ENCODE measurements at regions not wholly inside any gene's neighbourhood (a gene's known extent, or its start where the extent isn't known, plus 50 kb on each side); places are given as distances from the start of the nearest gene placed in this dataset.

GRCh38 chr14:26026384-26026783 lies 571.4 kb downstream of the NOVA1 start:
- Histone ChIP-seq H3K9me3 (ENCODE audit: control insufficient read depth, low read length) (no peaks in the 10 kb centered on the region), H3K27me3 (ENCODE audit: control insufficient read depth, insufficient read depth, low read length, poor library complexity, severe bottlenecking) (no peaks in the 10 kb centered on the region), H3K27ac (ENCODE audit: insufficient read depth, low read depth, low read length, poor library complexity, severe bottlenecking) (no peak overlapping the region), H3K4me1 (ENCODE audit: control insufficient read depth, insufficient read depth, low read length) (peaks cover 4% of the 10 kb centered on the region), H3K36me3 (ENCODE audit: control insufficient read depth, insufficient read depth, low read length) (no peaks in the 10 kb centered on the region), H3K4me3 (ENCODE audit: insufficient read depth, low read depth, low read length) (no peak overlapping the region)
- WGBS, 2 experiments, result 96% methylated on average over 2 to 3 of the region's 3 CpGs

DNA sequence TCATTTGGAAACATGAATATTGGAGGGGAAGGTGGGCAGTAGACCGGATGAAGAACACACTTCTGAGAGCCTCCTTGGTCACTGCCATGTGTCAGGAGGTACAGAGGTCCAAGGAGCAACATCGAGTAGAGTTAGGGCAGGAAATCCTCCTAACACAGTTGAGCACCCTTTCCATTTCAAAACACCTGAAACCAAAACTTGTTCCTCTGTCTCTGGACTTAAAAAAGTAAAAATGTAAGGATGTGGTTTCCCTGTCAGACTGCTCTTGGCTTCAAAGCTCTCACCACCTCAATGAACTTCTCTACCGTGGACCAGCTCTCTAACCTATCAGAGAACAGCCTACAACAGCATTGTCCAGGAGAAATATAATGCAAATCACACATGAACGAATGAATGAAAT lies 573.9 kb downstream of the NOVA1 start:
- H3K27me3 ChIP-seq (ENCODE audit: control insufficient read depth, insufficient read depth, low read length, poor library complexity, severe bottlenecking), result no peaks in the 10 kb centered on the region
- 91 to 93% methylated on average over 3 of the region's 4 CpGs for WGBS, 2 experiments
- H3K4me1 ChIP-seq (ENCODE audit: control insufficient read depth, insufficient read depth, low read length), result peaks cover 3% of the 10 kb centered on the region
- no peak overlapping the region for H3K4me3 ChIP-seq (ENCODE audit: insufficient read depth, low read depth, low read length)
- no peak overlapping the region for H3K27ac ChIP-seq (ENCODE audit: insufficient read depth, low read depth, low read length, poor library complexity, severe bottlenecking)
- H3K36me3 ChIP-seq (ENCODE audit: control insufficient read depth, insufficient read depth, low read length), result no peaks in the 10 kb centered on the region
- H3K9me3 ChIP-seq (ENCODE audit: control insufficient read depth, low read length), result no peaks in the 10 kb centered on the region

DNA sequence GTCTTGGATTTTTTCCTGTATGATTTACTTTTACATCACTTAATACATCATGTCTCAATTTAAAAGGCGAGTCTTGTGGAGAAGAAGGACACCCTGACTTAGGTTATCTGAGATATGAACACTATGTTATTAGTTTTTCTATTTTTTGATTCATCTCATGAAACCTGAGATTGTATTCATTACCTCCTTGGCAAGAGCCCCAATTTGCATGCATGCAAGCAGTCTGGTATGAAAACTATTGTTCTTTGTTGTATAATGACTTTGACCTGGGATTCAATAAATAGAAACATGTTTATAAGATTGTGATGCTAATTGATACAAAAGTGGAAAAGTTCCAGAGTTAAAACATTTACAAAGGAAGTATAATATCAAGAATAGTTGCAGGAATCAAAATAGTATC lies 576.1 kb downstream of the NOVA1 start:
- no peaks in the 10 kb centered on the region for H3K27me3 ChIP-seq (ENCODE audit: control insufficient read depth, insufficient read depth, low read length, poor library complexity, severe bottlenecking)
- H3K4me1 ChIP-seq (ENCODE audit: control insufficient read depth, insufficient read depth, low read length), result no peaks in the 10 kb centered on the region
- H3K36me3 ChIP-seq (ENCODE audit: control insufficient read depth, insufficient read depth, low read length), result no peaks in the 10 kb centered on the region
- no peak overlapping the region for H3K27ac ChIP-seq (ENCODE audit: insufficient read depth, low read depth, low read length, poor library complexity, severe bottlenecking)
- H3K4me3 ChIP-seq (ENCODE audit: insufficient read depth, low read depth, low read length), result no peak overlapping the region
- no peaks in the 10 kb centered on the region for H3K9me3 ChIP-seq (ENCODE audit: control insufficient read depth, low read length)
- WGBS, 2 experiments, result no CpG with 5 or more reads among the region's 1 CpG

- no peaks in the 10 kb centered on the region for H3K36me3 ChIP-seq (ENCODE audit: control insufficient read depth, insufficient read depth, low read length)
- no peak overlapping the region for H3K27ac ChIP-seq (ENCODE audit: insufficient read depth, low read depth, low read length, poor library complexity, severe bottlenecking)
- H3K9me3 ChIP-seq (ENCODE audit: control insufficient read depth, low read length), result no peaks in the 10 kb centered on the region
- no peaks in the 10 kb centered on the region for H3K27me3 ChIP-seq (ENCODE audit: control insufficient read depth, insufficient read depth, low read length, poor library complexity, severe bottlenecking)
- no peak overlapping the region for H3K4me3 ChIP-seq (ENCODE audit: insufficient read depth, low read depth, low read length)
- H3K4me1 ChIP-seq (ENCODE audit: control insufficient read depth, insufficient read depth, low read length), result no peaks in the 10 kb centered on the region
- 66 to 71% methylated on average over 4 of the region's 4 CpGs for WGBS, 2 experiments
These were observed 580.6 kb downstream of the NOVA1 start for GRCh38 chr14:26017270-26017669.

- H3K9me3 ChIP-seq (ENCODE audit: control insufficient read depth, low read length), result no peaks in the 10 kb centered on the region
- no peak overlapping the region for H3K4me3 ChIP-seq (ENCODE audit: insufficient read depth, low read depth, low read length)
- H3K27ac ChIP-seq (ENCODE audit: insufficient read depth, low read depth, low read length, poor library complexity, severe bottlenecking), result no peak overlapping the region
- WGBS, 2 experiments, result 51 to 56% methylated on average over 2 of the region's 2 CpGs
- no peaks in the 10 kb centered on the region for H3K27me3 ChIP-seq (ENCODE audit: control insufficient read depth, insufficient read depth, low read length, poor library complexity, severe bottlenecking)
- no peaks in the 10 kb centered on the region for H3K36me3 ChIP-seq (ENCODE audit: control insufficient read depth, insufficient read depth, low read length)
- H3K4me1 ChIP-seq (ENCODE audit: control insufficient read depth, insufficient read depth, low read length), result no peaks in the 10 kb centered on the region
These were observed 589.5 kb downstream of the NOVA1 start for GRCh38 chr14:26008290-26008689.

DNA sequence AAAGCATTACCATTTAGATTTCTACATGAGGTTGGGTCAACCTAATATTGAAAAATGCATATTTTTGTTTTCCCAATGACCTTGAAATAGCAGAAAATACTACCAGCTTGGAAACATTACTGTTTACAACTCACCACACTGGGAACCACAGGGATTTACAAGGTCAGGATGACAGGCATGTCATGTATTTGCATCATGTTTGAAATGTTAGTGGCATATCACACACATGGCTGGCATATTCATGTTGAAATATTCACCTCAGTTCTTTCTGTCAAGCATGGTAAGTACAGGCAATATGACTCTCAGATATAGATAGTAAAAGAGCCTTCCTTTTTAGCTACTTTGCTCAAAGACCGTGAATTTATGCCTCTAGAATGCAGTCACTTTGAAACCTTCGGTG lies 593.5 kb downstream of the NOVA1 start:
- no peaks in the 10 kb centered on the region for H3K9me3 ChIP-seq (ENCODE audit: control insufficient read depth, low read length)
- H3K36me3 ChIP-seq (ENCODE audit: control insufficient read depth, insufficient read depth, low read length), result no peaks in the 10 kb centered on the region
- no peak overlapping the region for H3K4me3 ChIP-seq (ENCODE audit: insufficient read depth, low read depth, low read length)
- no peak overlapping the region for H3K27ac ChIP-seq (ENCODE audit: insufficient read depth, low read depth, low read length, poor library complexity, severe bottlenecking)
- WGBS, 2 experiments, result 94 to 97% methylated on average over 2 of the region's 2 CpGs
- no peaks in the 10 kb centered on the region for H3K4me1 ChIP-seq (ENCODE audit: control insufficient read depth, insufficient read depth, low read length)
- H3K27me3 ChIP-seq (ENCODE audit: control insufficient read depth, insufficient read depth, low read length, poor library complexity, severe bottlenecking), result no peaks in the 10 kb centered on the region

DNA sequence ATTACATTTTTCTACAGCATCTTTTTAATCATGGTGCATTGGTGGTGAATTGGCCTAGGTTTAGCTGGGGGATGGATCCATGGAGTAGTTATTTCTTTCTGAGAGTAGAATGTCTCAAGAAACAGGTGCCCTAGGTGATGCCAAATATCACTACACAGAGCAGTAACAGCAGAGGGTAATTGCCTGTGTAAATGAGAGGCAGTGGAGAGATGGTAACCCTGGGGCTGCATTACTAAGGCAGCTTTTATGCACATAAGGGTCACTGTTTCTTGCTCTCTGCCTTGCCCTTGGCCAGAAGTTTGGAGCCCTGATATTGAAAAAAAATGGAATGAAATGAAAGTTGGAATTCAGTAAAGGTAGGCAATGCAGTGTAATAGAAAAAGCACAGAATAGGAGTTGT lies 604.0 kb downstream of the NOVA1 start:
- Histone ChIP-seq H3K27me3 (ENCODE audit: control insufficient read depth, insufficient read depth, low read length, poor library complexity, severe bottlenecking) (no peaks in the 10 kb centered on the region), H3K9me3 (ENCODE audit: control insufficient read depth, low read length) (no peaks in the 10 kb centered on the region), H3K36me3 (ENCODE audit: control insufficient read depth, insufficient read depth, low read length) (no peaks in the 10 kb centered on the region), H3K4me3 (ENCODE audit: insufficient read depth, low read depth, low read length) (no peak overlapping the region), H3K27ac (ENCODE audit: insufficient read depth, low read depth, low read length, poor library complexity, severe bottlenecking) (no peak overlapping the region), H3K4me1 (ENCODE audit: control insufficient read depth, insufficient read depth, low read length) (no peaks in the 10 kb centered on the region)

GRCh38 chr14:25988536-25988935 lies 609.3 kb downstream of the NOVA1 start:
- Histone ChIP-seq H3K27me3 (ENCODE audit: control insufficient read depth, insufficient read depth, low read length, poor library complexity, severe bottlenecking) (no peaks in the 10 kb centered on the region), H3K36me3 (ENCODE audit: control insufficient read depth, insufficient read depth, low read length) (no peaks in the 10 kb centered on the region), H3K4me3 (ENCODE audit: insufficient read depth, low read depth, low read length) (no peak overlapping the region), H3K4me1 (ENCODE audit: control insufficient read depth, insufficient read depth, low read length) (no peaks in the 10 kb centered on the region), H3K27ac (ENCODE audit: insufficient read depth, low read depth, low read length, poor library complexity, severe bottlenecking) (no peak overlapping the region), H3K9me3 (ENCODE audit: control insufficient read depth, low read length) (no peaks in the 10 kb centered on the region)
- whole genome bisulfite sequencing, 2 experiments, result 95% methylated on average over 3 of the region's 3 CpGs

GRCh38 chr14:25955772-25956171 lies 642.1 kb downstream of the NOVA1 start:
- Histone ChIP-seq H3K27ac (ENCODE audit: insufficient read depth, low read depth, low read length, poor library complexity, severe bottlenecking) (no peak overlapping the region), H3K36me3 (ENCODE audit: control insufficient read depth, insufficient read depth, low read length) (no peaks in the 10 kb centered on the region), H3K27me3 (ENCODE audit: control insufficient read depth, insufficient read depth, low read length, poor library complexity, severe bottlenecking) (no peaks in the 10 kb centered on the region), H3K4me1 (ENCODE audit: control insufficient read depth, insufficient read depth, low read length) (no peaks in the 10 kb centered on the region), H3K4me3 (ENCODE audit: insufficient read depth, low read depth, low read length) (no peak overlapping the region), H3K9me3 (ENCODE audit: control insufficient read depth, low read length) (no peaks in the 10 kb centered on the region)
- 96 to 100% methylated on average over 3 of the region's 3 CpGs for WGBS, 2 experiments

GRCh38 chr14:25953532-25954139 lies 644.2 kb downstream of the NOVA1 start:
- WGBS, 2 experiments, result 97 to 100% methylated on average over 3 of the region's 5 CpGs
- Histone ChIP-seq H3K9me3 (ENCODE audit: control insufficient read depth, low read length) (no peaks in the 10 kb centered on the region), H3K36me3 (ENCODE audit: control insufficient read depth, insufficient read depth, low read length) (no peaks in the 10 kb centered on the region), H3K27ac (ENCODE audit: insufficient read depth, low read depth, low read length, poor library complexity, severe bottlenecking) (no peak overlapping the region), H3K4me3 (ENCODE audit: insufficient read depth, low read depth, low read length) (no peak overlapping the region), H3K27me3 (ENCODE audit: control insufficient read depth, insufficient read depth, low read length, poor library complexity, severe bottlenecking) (no peaks in the 10 kb centered on the region), H3K4me1 (ENCODE audit: control insufficient read depth, insufficient read depth, low read length) (no peaks in the 10 kb centered on the region)

DNA sequence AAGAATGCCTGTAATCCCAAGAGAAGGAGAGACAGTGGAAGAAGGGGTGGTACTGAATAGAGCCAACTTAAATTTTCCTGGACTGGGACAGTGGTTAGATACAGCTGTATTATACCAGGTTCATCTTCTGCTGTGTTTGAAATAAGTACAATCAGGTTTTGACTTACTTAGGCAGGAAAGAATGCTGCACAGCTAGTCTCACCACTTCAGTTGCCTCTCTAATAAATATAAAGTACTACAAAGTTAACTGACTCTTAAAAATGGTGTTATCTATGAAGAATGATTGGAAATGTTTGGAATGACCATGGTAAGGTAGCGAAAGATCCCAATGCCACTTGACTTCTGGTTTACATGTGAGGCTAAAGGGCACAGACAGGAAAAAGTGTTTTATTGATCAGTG lies 652.1 kb downstream of the NOVA1 start:
- no peaks in the 10 kb centered on the region for H3K4me1 ChIP-seq (ENCODE audit: control insufficient read depth, insufficient read depth, low read length)
- no peaks in the 10 kb centered on the region for H3K36me3 ChIP-seq (ENCODE audit: control insufficient read depth, insufficient read depth, low read length)
- H3K27ac ChIP-seq (ENCODE audit: insufficient read depth, low read depth, low read length, poor library complexity, severe bottlenecking), result no peak overlapping the region
- no peak overlapping the region for H3K4me3 ChIP-seq (ENCODE audit: insufficient read depth, low read depth, low read length)
- H3K9me3 ChIP-seq (ENCODE audit: control insufficient read depth, low read length), result no peaks in the 10 kb centered on the region
- no peaks in the 10 kb centered on the region for H3K27me3 ChIP-seq (ENCODE audit: control insufficient read depth, insufficient read depth, low read length, poor library complexity, severe bottlenecking)
- WGBS, 2 experiments, result 100% methylated on average over 1 of the region's 1 CpG
